ENCODE measurements at regions not wholly inside any gene's neighbourhood (a gene's known extent, or its start where the extent isn't known, plus 50 kb on each side); places are given as distances from the start of the nearest gene placed in this dataset.

DNA sequence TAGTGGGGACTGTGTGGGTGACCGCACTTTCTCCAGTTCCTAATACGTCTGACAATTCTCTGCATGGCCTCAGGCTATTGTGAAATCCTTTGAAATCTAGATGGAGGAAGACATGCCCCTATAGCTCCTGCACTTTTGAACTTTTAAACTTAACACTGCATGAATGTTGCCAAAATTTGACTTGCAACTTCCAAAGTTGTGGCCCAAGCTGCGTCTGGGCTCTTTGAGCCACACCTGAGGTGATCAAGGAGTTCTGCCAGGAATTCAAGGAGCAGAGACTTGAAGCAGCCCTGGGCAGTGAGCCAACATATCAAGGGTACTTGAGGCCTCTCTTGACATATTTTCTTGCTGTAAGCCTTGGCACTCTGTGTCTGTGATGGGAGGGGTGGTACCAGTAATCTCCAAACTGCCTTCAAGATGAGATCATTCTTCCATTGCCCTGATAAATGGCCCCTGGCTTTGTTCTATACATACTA lies 1336.1 kb upstream of the CDH9 start:
- Histone ChIP-seq H3K4me3 (replicated peaks in 1 of 4; ENCODE audit: control extremely low read depth in 1 of 4, insufficient read depth in 1 of 4, low read depth in 3 of 4, low read length in 4 of 4) (no peak overlapping the region), H2AFZ (ENCODE audit: low read length) (no peak overlapping the region), H3K4me1 (ENCODE audit: control insufficient read depth, extremely low read depth, insufficient read depth, low read length) (no peaks in the 10 kb centered on the region), H3K36me3 (ENCODE audit: control insufficient read depth, insufficient read depth, low read length) (no peaks in the 10 kb centered on the region), H3K9me3 (ENCODE audit: control insufficient read depth, insufficient read depth, low read depth, low read length) (no peaks in the 10 kb centered on the region), H4K20me1 (ENCODE audit: control insufficient read depth, extremely low read depth, insufficient read depth, low read length) (no peaks in the 10 kb centered on the region), H3K4me2 (ENCODE audit: extremely low read depth, insufficient read depth, low read length) (no peak overlapping the region), H3K79me2 (ENCODE audit: control insufficient read depth, insufficient read depth, low read length) (no peaks in the 10 kb centered on the region), H3K9ac (ENCODE audit: insufficient read depth, low read length) (no peak overlapping the region), H3K27ac (ENCODE audit: insufficient read depth, low read length) (no peak overlapping the region), H3K27me3 (ENCODE audit: control insufficient read depth, insufficient read depth, low read length) (no peaks in the 10 kb centered on the region)
- DNase-seq (ENCODE audit: low read depth in 2 of 2), result peak in 1 of 2 donors; percentile 83
- TF ChIP-seq, protein P1, sequence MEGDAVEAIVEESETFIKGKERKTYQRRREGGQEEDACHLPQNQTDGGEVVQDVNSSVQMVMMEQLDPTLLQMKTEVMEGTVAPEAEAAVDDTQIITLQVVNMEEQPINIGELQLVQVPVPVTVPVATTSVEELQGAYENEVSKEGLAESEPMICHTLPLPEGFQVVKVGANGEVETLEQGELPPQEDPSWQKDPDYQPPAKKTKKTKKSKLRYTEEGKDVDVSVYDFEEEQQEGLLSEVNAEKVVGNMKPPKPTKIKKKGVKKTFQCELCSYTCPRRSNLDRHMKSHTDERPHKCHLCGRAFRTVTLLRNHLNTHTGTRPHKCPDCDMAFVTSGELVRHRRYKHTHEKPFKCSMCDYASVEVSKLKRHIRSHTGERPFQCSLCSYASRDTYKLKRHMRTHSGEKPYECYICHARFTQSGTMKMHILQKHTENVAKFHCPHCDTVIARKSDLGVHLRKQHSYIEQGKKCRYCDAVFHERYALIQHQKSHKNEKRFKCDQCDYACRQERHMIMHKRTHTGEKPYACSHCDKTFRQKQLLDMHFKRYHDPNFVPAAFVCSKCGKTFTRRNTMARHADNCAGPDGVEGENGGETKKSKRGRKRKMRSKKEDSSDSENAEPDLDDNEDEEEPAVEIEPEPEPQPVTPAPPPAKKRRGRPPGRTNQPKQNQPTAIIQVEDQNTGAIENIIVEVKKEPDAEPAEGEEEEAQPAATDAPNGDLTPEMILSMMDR (conservative IDR thresholded peaks at IDR 0.05 in 1 of 2, IDR thresholded peaks at IDR 0.05 in 1 of 2; ENCODE audit: low read depth in 1 of 2, low read length in 2 of 2), result no peak
- no peak for TF ChIP-seq EZH2 (IDR thresholded peaks at IDR 0.05; ENCODE audit: low read length, missing control alignments)

DNA sequence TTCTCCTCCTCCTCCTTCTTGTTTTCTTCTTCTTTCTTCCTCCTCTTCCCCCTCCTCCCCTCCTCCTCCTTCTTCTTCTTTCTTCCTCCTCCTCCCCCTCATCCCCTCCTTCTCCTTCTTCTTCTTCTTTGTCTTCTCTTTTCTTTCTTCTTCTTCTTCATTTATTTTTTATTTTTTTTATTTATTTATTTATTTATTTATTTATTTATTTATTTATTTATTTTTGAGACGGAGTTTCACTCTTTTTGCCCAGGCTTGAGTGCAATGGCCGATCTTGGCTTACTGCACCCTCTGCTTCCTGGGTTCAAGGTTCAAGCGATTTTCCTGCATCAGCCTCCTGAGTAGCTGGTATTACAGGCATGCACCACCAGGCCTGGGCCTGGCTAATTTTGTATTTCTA lies 1332.5 kb upstream of the CDH9 start:
- Histone ChIP-seq H4K20me1 (ENCODE audit: control insufficient read depth, extremely low read depth, insufficient read depth, low read length) (no peaks in the 10 kb centered on the region), H3K9me3 (ENCODE audit: control insufficient read depth, insufficient read depth, low read depth, low read length) (no peaks in the 10 kb centered on the region)

DNA sequence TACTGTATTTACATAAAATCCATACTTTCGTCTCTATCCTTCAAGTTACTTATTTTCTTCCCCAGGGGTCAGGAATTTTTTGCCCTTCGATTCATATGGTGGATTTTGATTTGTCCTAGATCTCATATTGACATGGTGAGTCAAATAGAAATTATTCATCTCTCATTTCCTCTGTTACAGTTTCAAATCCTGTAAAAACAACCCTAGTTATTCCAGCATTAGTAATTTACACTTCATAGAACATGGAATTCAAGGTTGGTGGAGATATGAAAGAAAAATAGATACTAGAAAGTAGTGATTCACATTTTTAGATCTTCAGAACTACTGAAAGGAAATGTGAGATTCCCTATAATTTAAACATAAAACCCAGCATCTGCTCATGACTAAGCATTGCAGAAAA lies 1331.0 kb upstream of the CDH9 start:
- H3K79me2 ChIP-seq (ENCODE audit: control insufficient read depth, insufficient read depth, low read length), result no peaks in the 10 kb centered on the region
- no peaks in the 10 kb centered on the region for H3K4me1 ChIP-seq (ENCODE audit: control insufficient read depth, extremely low read depth, insufficient read depth, low read length)
- no peak overlapping the region for H3K27ac ChIP-seq (ENCODE audit: insufficient read depth, low read length)
- no peaks in the 10 kb centered on the region for H3K9me3 ChIP-seq (ENCODE audit: control insufficient read depth, insufficient read depth, low read depth, low read length)
- no peak overlapping the region for H3K4me3 ChIP-seq (replicated peaks in 1 of 4; ENCODE audit: control extremely low read depth in 1 of 4, insufficient read depth in 1 of 4, low read depth in 3 of 4, low read length in 4 of 4)
- TF ChIP-seq EZH2 (IDR thresholded peaks at IDR 0.05; ENCODE audit: low read length, missing control alignments), result no peak
- TF ChIP-seq, protein P1 (conservative IDR thresholded peaks at IDR 0.05 in 1 of 2, IDR thresholded peaks at IDR 0.05 in 1 of 2; ENCODE audit: low read depth in 1 of 2, low read length in 2 of 2), result no peak
- no peaks in the 10 kb centered on the region for H3K27me3 ChIP-seq (ENCODE audit: control insufficient read depth, insufficient read depth, low read length)
- H3K4me2 ChIP-seq (ENCODE audit: extremely low read depth, insufficient read depth, low read length), result no peak overlapping the region
- H2AFZ ChIP-seq (ENCODE audit: low read length), result no peak overlapping the region
- H3K9ac ChIP-seq (ENCODE audit: insufficient read depth, low read length), result no peak overlapping the region
- no peak for DNase-seq (ENCODE audit: low read depth in 2 of 2)
- no peaks in the 10 kb centered on the region for H3K36me3 ChIP-seq (ENCODE audit: control insufficient read depth, insufficient read depth, low read length)
- H4K20me1 ChIP-seq (ENCODE audit: control insufficient read depth, extremely low read depth, insufficient read depth, low read length), result no peaks in the 10 kb centered on the region

More for the DNA sequence above, 1332.5 kb upstream of the CDH9 start:
- Histone ChIP-seq H3K4me2 (ENCODE audit: extremely low read depth, insufficient read depth, low read length) (no peak overlapping the region), H3K27ac (ENCODE audit: insufficient read depth, low read length) (no peak overlapping the region), H3K36me3 (ENCODE audit: control insufficient read depth, insufficient read depth, low read length) (no peaks in the 10 kb centered on the region), H3K79me2 (ENCODE audit: control insufficient read depth, insufficient read depth, low read length) (no peaks in the 10 kb centered on the region), H3K9ac (ENCODE audit: insufficient read depth, low read length) (no peak overlapping the region), H2AFZ (ENCODE audit: low read length) (no peak overlapping the region), H3K4me3 (replicated peaks in 1 of 4; ENCODE audit: control extremely low read depth in 1 of 4, insufficient read depth in 1 of 4, low read depth in 3 of 4, low read length in 4 of 4) (no peak overlapping the region), H3K27me3 (ENCODE audit: control insufficient read depth, insufficient read depth, low read length) (no peaks in the 10 kb centered on the region), H3K4me1 (ENCODE audit: control insufficient read depth, extremely low read depth, insufficient read depth, low read length) (no peaks in the 10 kb centered on the region)
- no peak for DNase-seq (ENCODE audit: low read depth in 2 of 2)
- no peak for TF ChIP-seq EZH2 (IDR thresholded peaks at IDR 0.05; ENCODE audit: low read length, missing control alignments)
- TF ChIP-seq, protein P1 (conservative IDR thresholded peaks at IDR 0.05 in 1 of 2, IDR thresholded peaks at IDR 0.05 in 1 of 2; ENCODE audit: low read depth in 1 of 2, low read length in 2 of 2), result no peak

Data from fibroblast of lung (primary cell).